ENCODE measurements at regions not wholly inside any gene's neighbourhood (a gene's known extent, or its start where the extent isn't known, plus 50 kb on each side); places are given as distances from the start of the nearest gene placed in this dataset.

GRCh38 chr5:57594436-57594835 lies 111.8 kb upstream of the ACTBL2 start:
- Histone ChIP-seq H3K27me3 (ENCODE audit: control insufficient read depth, low read length) (no peaks in the 10 kb centered on the region), H3K4me2 (ENCODE audit: low read length) (no peak overlapping the region), H3K9me3 (ENCODE audit: control insufficient read depth, insufficient read depth, low read length) (no peaks in the 10 kb centered on the region), H3K9me2 (replicated peaks; ENCODE audit: control insufficient read depth, low read length) (no peaks in the 10 kb centered on the region), H4K20me1 (ENCODE audit: control insufficient read depth, insufficient read depth, low read depth, low read length) (no peaks in the 10 kb centered on the region), H3K27ac (ENCODE audit: low read depth, low read length) (no peak overlapping the region), H3K36me3 (ENCODE audit: control insufficient read depth, low read length) (no peaks in the 10 kb centered on the region), H3K4me1 (ENCODE audit: control insufficient read depth, low read length) (no peaks in the 10 kb centered on the region), H3K4me3 (ENCODE audit: low read length) (no peak overlapping the region), H3F3A (ENCODE audit: control insufficient read depth, insufficient read depth) (no peaks in the 10 kb centered on the region), H3K79me2 (ENCODE audit: control insufficient read depth, low read length) (no peaks in the 10 kb centered on the region)
- TF ChIP-seq EZH2phosphoT487 (IDR thresholded peaks at IDR 0.05; ENCODE audit: borderline replicate concordance, low read length) = no peak
- TF ChIP-seq CTCF (IDR thresholded peaks at IDR 0.05; ENCODE audit: low read depth, low read length, poor library complexity, severe bottlenecking) = no peak

- H3K4me3 ChIP-seq (ENCODE audit: low read length) = no peak overlapping the region
- H3F3A ChIP-seq (ENCODE audit: control insufficient read depth, insufficient read depth) = no peaks in the 10 kb centered on the region
- no peaks in the 10 kb centered on the region for H3K79me2 ChIP-seq (ENCODE audit: control insufficient read depth, low read length)
- no peak overlapping the region for H3K4me2 ChIP-seq (ENCODE audit: low read length)
- H3K9me2 ChIP-seq (replicated peaks; ENCODE audit: control insufficient read depth, low read length) = no peaks in the 10 kb centered on the region
- no peaks in the 10 kb centered on the region for H3K36me3 ChIP-seq (ENCODE audit: control insufficient read depth, low read length)
- no peaks in the 10 kb centered on the region for H3K27me3 ChIP-seq (ENCODE audit: control insufficient read depth, low read length)
- H4K20me1 ChIP-seq (ENCODE audit: control insufficient read depth, insufficient read depth, low read depth, low read length) = no peaks in the 10 kb centered on the region
- no peaks in the 10 kb centered on the region for H3K4me1 ChIP-seq (ENCODE audit: control insufficient read depth, low read length)
- H3K27ac ChIP-seq (ENCODE audit: low read depth, low read length) = no peak overlapping the region
- H3K9me3 ChIP-seq (ENCODE audit: control insufficient read depth, insufficient read depth, low read length) = no peaks in the 10 kb centered on the region
- TF ChIP-seq CTCF (IDR thresholded peaks at IDR 0.05; ENCODE audit: low read depth, low read length, poor library complexity, severe bottlenecking) = no peak
- no peak for TF ChIP-seq EZH2phosphoT487 (IDR thresholded peaks at IDR 0.05; ENCODE audit: borderline replicate concordance, low read length)
Measured at GRCh38 chr5:57592236-57592635, 109.6 kb upstream of the ACTBL2 start.

- Histone ChIP-seq H3F3A (ENCODE audit: control insufficient read depth, insufficient read depth) (no peaks in the 10 kb centered on the region), H4K20me1 (ENCODE audit: control insufficient read depth, insufficient read depth, low read depth, low read length) (no peaks in the 10 kb centered on the region), H3K27me3 (ENCODE audit: control insufficient read depth, low read length) (no peaks in the 10 kb centered on the region), H3K79me2 (ENCODE audit: control insufficient read depth, low read length) (no peaks in the 10 kb centered on the region), H3K9me2 (replicated peaks; ENCODE audit: control insufficient read depth, low read length) (no peaks in the 10 kb centered on the region), H3K4me1 (ENCODE audit: control insufficient read depth, low read length) (no peaks in the 10 kb centered on the region), H3K4me3 (ENCODE audit: low read length) (no peak overlapping the region), H3K36me3 (ENCODE audit: control insufficient read depth, low read length) (no peaks in the 10 kb centered on the region), H3K9me3 (ENCODE audit: control insufficient read depth, insufficient read depth, low read length) (no peaks in the 10 kb centered on the region), H3K27ac (ENCODE audit: low read depth, low read length) (no peak overlapping the region), H3K4me2 (ENCODE audit: low read length) (no peak overlapping the region)
- no peak for TF ChIP-seq CTCF (IDR thresholded peaks at IDR 0.05; ENCODE audit: low read depth, low read length, poor library complexity, severe bottlenecking)
- no peak for TF ChIP-seq EZH2phosphoT487 (IDR thresholded peaks at IDR 0.05; ENCODE audit: borderline replicate concordance, low read length)
Measured at GRCh38 chr5:57586649-57587048, 104.0 kb upstream of the ACTBL2 start.

All from DOHH2 (cell line).